K562 (cell line): ENCODE measurements at regions not wholly inside any gene's neighbourhood (a gene's known extent, or its start where the extent isn't known, plus 50 kb on each side); places are given as distances from the start of the nearest gene placed in this dataset.

Experiments used
- NR2C2 ChIP-seq, 2 experiments: fragments of 200-800 bp in 1 of 2; sonication (Bioruptor generic) in 1 of 2; sonication (generic) in 1 of 2; formaldehyde crosslinking in 1 of 2; IDR thresholded peaks; 2 replicates each; pipeline versions ENCODE4 v1.6.1 to v1.8.0; 2016 to 2022; ENCODE audit warnings: mild to moderate bottlenecking in 1 of 2, missing compliant biosample characterization in 1 of 2, missing genetic modification characterization in 1 of 2, missing genetic modification reagents in 1 of 2
- SMC3 ChIP-seq: conservative IDR thresholded peaks from 2 replicates; pipeline ENCODE4 v1.6.1; 2011; ENCODE audit warnings: low read depth, low read length, improper control_type of control experiment; ENCODE audit not compliant: insufficient read depth

DNA sequence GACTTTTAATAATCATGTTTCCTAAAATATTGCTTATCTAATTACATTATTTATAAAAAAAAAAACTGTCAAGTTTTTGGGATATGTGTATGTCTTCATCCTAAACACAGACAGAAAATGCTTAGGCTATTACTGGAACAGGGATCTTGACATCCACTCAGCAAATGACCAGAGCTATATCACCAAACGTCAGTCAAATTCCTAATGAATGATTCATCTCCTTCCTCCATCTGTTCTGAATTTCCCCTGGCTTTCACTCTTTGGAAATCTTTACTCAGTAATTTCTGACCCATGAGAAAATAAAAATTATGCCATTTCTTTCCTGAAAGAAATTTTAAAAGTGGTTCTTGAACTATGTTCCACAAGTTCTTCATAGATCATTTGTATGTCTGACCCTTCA, 552.4 kb upstream of the KCND2 start:
- TF ChIP-seq SMC3 (no peak), NR2C2 (CRISPR knock-in tag; IDR thresholded peaks at IDR 0.05) (no peak), NR2C2 (tag; IDR thresholded peaks at IDR 0.05) (no peak)
